K562 (cell line): ENCODE measurements at regions not wholly inside any gene's neighbourhood (a gene's known extent, or its start where the extent isn't known, plus 50 kb on each side); places are given as distances from the start of the nearest gene placed in this dataset.

ENCODE experiments used
- FOS ChIP-seq: IDR thresholded peaks from 3 replicates; pipeline ENCODE4 v1.6.1; 2011; ENCODE audit not compliant: insufficient read length; ENCODE audit errors: extremely low read depth
- NEUROD1 ChIP-seq: fragments of 150-350 bp; IDR thresholded peaks from 2 replicates; pipeline ENCODE4 v1.6.1; 2014; ENCODE audit warnings: borderline replicate concordance, low read length, low read depth; ENCODE audit not compliant: partially characterized antibody
- SAP30 ChIP-seq: fragments of 200-600 bp; sonication (generic); IDR thresholded peaks from 2 replicates; pipeline ENCODE4 v1.6.1; 2012; ENCODE audit warnings: borderline replicate concordance, low read depth, mild to moderate bottlenecking, moderate library complexity, low read length, control low read depth, inconsistent platforms; ENCODE audit not compliant: insufficient read depth, poor library complexity, severe bottlenecking
- SRSF7 ChIP-seq: fragments of 200-400 bp; formaldehyde crosslinking; optimal IDR thresholded peaks from 2 replicates; pipeline ENCODE3; 2017; ENCODE audit warnings: mild to moderate bottlenecking, low read depth, low read length
- TAF15 ChIP-seq: fragments of 200-400 bp; formaldehyde crosslinking; IDR thresholded peaks from 2 replicates; pipeline ENCODE4 v1.6.1; 2017; ENCODE audit warnings: mild to moderate bottlenecking, low read depth, low read length, moderate library complexity
- TSC22D4 ChIP-seq: fragments of 450-650 bp; IDR thresholded peaks from 2 replicates; pipeline ENCODE4 v1.6.1; 2016; ENCODE audit warnings: missing genetic modification characterization, missing biosample characterization, control low read depth
- ZNF586 ChIP-seq: fragments of 450-650 bp; formaldehyde crosslinking; conservative IDR thresholded peaks from 2 replicates; pipeline ENCODE4 v1.4.0; 2020; ENCODE audit warnings: mild to moderate bottlenecking, moderate library complexity
- ZNF592 ChIP-seq: fragments of 450-650 bp; IDR thresholded peaks from 2 replicates; pipeline ENCODE4 v1.6.1; 2017; ENCODE audit warnings: antibody characterized with exemption, mild to moderate bottlenecking

GRCh38 chr2:187615902-187616301 is 61.7 kb upstream of the TFPI start (continued):
- TF ChIP-seq ZNF592 (no peak), SAP30 (no peak), TSC22D4 (tag) (no peak), FOS (no peak), SRSF7 (no peak), ZNF586 (CRISPR knock-in tag) (no peak), NEUROD1 (no peak), TAF15 (no peak)
- TF ChIP-seq, all 486 proteins: peak for 0
